GM18508 (cell line): ENCODE measurements at regions not wholly inside any gene's neighbourhood (a gene's known extent, or its start where the extent isn't known, plus 50 kb on each side); places are given as distances from the start of the nearest gene placed in this dataset.
"Not testable (repeated sequence)": the region's sequence is repeated elsewhere in the genome, so short reads cannot be mapped to it uniquely, and the experiment has no call there.

Experiments
- ATAC-seq: cut with Tn5 transposase; IDR thresholded peaks from one replicate; pipeline ENCODE4 v1.9.1; 2021; ENCODE audit warnings: moderate number of reproducible peaks; ENCODE audit not compliant: insufficient read depth, unreplicated experiment

- no peak for ATAC-seq
These were observed 307.0 kb upstream of the CELF4 start for GRCh38 chr18:37872562-37872961.

DNA sequence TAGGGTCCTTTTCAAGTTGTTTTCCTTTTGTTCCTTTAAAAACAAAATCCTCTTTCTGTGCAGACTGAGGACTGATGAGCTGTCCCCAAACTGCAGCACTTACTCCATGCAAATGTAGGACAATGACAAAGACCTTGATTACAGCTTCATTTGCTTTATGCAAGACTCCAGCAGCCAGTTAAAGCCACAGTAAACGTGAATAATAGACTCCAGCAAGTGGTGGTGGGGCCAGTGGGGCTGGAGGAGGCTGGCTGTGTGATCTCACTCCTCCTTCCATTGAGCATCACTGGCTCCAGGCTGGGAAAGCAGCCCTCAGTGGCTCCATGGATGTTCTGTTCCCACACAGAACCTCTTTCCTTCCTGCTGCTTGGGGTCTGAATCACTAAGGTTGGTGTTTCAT, 306.0 kb upstream of the CELF4 start:
- ATAC-seq, result no peak

DNA sequence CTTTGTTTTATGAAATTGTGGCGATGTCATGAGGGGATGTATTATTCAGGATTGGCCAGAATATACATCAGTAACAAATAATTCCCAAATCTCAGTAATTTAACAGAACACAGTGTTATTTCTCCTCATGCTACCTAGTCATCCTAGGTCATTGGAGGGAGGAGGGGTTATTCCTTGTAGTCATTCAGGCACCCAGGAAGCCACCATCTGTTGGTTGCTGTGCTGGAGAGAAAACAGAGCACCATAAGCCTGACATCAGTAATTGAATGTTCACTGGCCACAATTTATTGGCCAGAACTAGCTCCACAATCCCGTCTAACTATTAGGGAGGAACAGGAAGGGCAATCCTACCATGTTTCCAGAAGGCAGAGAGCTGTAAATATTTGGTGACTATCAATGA, 303.5 kb upstream of the CELF4 start:
- no peak for ATAC-seq

GRCh38 chr18:37864122-37864521, 298.5 kb upstream of the CELF4 start:
- no peak for ATAC-seq

GRCh38 chr18:37861981-37862380, 296.4 kb upstream of the CELF4 start:
- no peak for ATAC-seq

DNA sequence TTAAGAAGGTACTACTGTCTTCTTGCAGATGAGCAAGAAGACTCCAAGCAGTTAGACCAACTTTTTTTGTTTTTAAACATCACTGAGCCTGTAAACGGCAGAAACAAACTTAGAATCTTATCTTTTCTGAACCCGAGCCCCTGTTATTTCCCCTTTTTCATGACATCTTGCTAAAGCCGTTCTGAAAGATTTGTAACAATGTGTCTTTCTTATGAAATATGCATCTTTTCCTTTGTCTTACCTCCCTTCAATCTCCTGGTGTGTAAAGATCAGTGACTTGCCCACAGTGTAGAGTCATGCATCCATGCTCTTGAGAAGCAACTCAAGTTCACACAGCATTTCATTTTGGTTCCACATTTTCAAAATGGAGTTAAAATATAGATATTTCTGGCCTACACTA, 288.8 kb upstream of the CELF4 start:
- no peak for ATAC-seq

DNA sequence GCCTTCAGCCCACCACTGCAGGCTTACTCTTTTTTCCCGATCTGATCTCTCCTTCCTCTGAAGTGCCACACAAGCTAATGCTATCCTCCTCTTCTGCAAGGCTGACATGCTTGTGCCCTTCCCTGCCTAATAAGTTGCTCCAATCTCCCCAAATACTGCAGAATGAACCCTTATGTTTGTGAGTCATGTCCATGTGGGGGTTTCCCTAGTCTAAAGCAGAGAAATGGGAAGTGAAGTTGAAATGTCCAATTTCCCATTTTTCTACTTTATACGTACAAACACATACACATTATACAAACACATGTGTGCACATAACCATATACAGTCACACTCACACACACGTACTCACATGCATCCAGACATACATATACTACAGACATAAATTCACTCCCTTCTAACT, 288.1 kb upstream of the CELF4 start:
- no peak for ATAC-seq

GRCh38 chr18:37852464-37852863, 286.9 kb upstream of the CELF4 start:
- ATAC-seq, result no peak

DNA sequence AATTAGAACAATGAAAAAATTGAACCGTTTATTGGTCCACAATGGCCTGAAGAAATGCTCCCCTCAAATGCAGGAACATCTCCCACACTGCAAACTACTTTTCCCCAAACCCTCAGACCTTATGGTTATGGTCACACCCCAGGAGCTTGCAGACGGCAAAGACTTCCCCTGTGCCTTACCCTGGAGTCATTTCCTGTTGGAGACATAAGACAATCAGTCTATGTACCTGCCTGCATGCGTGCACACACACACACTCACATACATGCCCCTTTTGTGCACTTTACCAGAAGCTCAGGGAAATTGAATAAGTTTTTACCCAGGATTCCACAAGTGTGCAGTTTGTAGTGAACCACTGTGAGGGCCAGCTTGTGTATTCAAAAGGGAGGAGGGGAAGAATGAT, 281.9 kb upstream of the CELF4 start:
- no peak for ATAC-seq

DNA sequence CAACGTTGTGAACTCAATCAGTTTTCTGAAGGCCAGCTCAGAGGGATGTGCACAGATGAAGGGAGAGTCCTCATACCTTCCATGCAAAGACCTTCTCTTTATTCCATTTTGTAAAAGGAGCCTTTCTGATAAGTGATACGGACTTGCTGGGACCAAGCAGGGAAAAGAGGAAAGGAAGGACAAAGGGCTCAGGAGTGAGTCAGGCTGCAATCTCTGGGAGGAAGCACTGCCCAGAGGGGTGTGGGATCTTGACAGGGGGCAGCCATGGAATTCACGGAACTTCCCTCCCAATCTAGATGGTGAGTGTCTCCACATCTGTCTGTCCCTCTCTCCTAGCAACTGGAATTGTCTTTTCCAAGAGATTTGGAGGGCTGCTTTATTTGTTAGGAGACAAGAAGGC, 281.4 kb upstream of the CELF4 start:
- ATAC-seq, result no peak

GRCh38 chr18:37845498-37845897, 279.9 kb upstream of the CELF4 start:
- ATAC-seq, result no peak

- no peak for ATAC-seq
These were observed 278.8 kb upstream of the CELF4 start for GRCh38 chr18:37844209-37844970.

DNA sequence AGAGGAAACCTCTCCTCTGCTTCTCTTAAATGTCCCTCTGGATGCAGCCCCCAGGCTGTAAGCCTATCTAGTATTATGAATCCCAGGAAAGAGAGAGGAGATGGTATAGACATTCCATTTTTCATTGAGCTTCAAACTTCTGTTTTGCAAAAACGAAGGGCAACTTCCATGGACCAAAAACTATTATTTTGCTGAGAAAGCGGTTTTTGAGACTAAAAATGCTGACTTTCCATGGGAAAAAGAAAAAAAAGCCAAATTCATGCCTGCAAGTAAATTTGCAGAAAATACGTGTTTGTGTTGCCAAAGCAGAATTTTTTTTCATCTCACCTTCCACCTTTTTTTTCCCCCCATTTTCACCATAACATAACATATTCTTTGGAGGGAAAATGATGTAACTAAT, 272.5 kb upstream of the CELF4 start:
- no peak for ATAC-seq

GRCh38 chr18:37836071-37836970, 270.7 kb upstream of the CELF4 start:
- no peak for ATAC-seq

- ATAC-seq, result not testable (repeated sequence)
These were observed 266.6 kb upstream of the CELF4 start for GRCh38 chr18:37832010-37832695.

DNA sequence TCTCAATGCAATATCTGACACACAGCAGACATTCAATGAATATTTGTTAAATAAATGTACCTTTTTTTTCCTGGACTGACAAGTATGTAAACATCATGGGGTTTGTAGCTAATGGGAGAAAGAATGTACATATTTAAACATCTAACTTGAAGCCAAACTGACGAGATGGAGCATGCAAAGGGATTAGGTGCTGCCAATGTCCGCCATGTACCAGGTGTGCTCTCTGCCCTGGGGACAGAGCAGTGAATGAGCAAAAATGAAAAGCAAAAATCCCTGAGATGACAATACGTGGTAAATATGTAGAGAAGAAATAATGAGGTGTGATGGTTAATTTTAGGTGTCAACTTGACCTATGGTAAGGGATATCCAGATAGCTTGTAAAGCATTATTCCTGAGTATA, 247.4 kb upstream of the CELF4 start:
- ATAC-seq, result no peak

GRCh38 chr18:37805773-37806404, 240.3 kb upstream of the CELF4 start:
- no peak for ATAC-seq

GRCh38 chr18:37796823-37797349, 231.3 kb upstream of the CELF4 start:
- ATAC-seq, result no peak

- ATAC-seq, result no peak
These were observed 221.9 kb upstream of the CELF4 start for GRCh38 chr18:37787452-37787851.

- ATAC-seq, result no peak
These were observed 218.2 kb upstream of the CELF4 start for GRCh38 chr18:37783771-37784170.
